HG03108 (cell line): ENCODE measurements at regions not wholly inside any gene's neighbourhood (a gene's known extent, or its start where the extent isn't known, plus 50 kb on each side); places are given as distances from the start of the nearest gene placed in this dataset.

Source experiments
- ATAC-seq: cut with Tn5 transposase; IDR thresholded peaks from one replicate; pipeline ENCODE4 v1.9.1; 2021; ENCODE audit warnings: moderate library complexity; ENCODE audit not compliant: unreplicated experiment

DNA sequence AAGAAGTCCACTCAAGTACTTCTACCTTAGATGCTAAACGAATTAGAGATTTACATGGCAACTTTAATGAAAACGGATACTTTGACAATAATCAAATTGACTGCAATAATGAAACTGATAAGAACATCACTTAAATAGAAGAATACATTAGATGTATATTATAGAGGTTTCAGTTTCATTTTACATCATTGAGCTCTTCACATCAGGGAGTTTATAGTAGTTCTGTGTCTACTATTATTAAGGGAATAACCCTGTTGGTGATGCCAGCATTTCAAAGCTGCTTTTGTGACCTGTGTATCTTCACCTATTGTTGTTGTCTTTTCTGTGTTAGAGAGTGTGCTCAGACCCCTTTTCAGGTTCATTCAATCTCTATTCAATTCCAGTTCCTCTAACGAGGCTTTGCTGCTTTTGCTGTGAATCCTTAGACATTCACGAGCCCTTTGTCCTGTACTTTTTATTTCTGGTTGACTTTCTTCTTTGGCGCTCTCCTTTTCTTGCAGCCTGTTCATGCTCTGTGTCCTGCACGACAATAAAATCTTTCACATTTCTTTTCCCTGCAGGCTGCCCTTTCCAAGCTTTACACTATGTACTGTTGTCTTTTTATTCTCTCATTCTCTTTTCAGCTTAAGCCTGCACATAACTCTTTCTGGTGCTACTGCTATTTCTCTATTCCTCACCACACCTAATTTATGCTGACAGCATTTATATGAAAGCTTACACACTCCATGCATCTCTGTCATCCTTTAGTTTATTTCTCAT, 232.1 kb downstream of the CPE start:
- ATAC-seq = no peak

- ATAC-seq = peak; percentile 94
Observed at GRCh38 chr4:165612936-165613335, 234.1 kb downstream of the CPE start.

DNA sequence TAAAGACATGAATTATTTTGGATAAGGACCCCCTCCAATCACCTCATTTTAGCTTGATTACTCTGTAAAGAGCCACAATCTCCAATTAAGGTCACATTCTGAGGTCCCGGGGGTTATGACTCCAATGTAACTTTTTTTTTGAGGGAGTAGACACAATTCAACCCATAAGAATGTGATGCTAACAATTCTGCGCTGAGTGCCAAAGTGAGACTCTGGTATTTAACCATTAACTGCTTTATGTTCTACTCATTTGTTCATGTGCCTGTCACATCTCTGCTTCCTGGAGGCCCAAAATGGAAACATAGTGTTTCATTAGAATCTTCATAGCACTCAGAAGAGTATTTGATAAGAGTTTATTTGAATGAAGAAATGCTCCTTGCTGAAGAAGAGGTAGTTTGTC, 234.8 kb downstream of the CPE start:
- no peak for ATAC-seq

DNA sequence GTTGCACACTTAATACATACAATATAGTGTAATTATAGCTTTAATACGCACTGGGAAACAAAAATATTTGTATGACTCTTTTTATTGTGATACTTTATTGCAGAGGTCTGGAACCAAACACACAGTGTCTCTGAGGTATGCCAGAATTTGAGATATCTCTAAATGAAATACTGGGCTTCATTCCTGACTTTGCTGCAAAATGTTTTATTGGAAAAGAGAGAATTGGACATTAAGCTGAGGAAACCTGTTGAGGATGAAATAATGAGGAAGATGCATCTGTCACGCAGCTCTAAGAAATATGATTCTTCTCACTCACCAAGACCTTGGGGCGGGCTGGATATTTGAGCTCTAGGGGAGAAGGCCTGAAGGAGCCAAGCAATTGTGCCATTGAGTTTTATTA, 242.1 kb downstream of the CPE start:
- no peak for ATAC-seq

DNA sequence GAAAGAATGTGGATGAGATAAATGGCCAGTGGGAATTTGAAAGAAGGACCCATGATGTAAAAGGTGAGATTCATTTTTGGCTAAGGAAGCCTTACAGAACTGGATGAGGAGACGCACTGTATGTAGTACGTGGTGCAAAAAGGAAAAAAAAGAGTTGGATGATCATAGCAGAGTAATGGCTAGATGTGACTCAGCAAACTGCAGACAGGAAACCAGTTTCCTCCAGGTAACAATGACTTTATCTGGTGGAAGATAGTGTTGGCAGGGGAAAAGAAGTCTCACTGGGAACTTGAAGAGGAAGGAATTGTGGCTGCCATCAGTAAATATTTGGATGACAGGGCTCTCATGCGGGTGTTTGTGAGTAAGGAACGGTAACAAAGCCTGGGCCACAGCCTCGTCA, 243.2 kb downstream of the CPE start:
- no peak for ATAC-seq

GRCh38 chr4:165625281-165625680, 246.5 kb downstream of the CPE start:
- ATAC-seq = no peak

DNA sequence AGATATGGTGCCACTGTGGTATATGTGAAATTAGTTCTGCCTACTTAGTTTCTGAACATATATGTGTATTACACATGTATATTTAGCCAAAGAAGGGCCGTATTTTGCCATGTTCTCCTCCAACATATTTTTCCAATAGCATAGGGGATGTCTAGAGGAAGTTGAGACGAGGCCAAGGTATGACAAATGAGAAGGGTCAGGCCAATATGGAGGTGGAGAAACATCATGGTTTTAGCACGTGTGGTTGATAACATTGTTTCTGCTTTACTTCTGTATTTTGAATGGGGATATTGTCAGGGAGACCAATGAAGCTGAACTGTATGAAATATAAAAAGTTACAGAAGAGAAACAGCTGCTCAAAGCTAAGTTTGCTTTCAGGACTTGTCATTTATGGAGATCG, 246.7 kb upstream of the TLL1 start:
- no peak for ATAC-seq

- ATAC-seq = no peak
Observed at GRCh38 chr4:165627128-165627527, 245.9 kb upstream of the TLL1 start.

- no peak for ATAC-seq
Observed at GRCh38 chr4:165627548-165627947, 245.5 kb upstream of the TLL1 start.

DNA sequence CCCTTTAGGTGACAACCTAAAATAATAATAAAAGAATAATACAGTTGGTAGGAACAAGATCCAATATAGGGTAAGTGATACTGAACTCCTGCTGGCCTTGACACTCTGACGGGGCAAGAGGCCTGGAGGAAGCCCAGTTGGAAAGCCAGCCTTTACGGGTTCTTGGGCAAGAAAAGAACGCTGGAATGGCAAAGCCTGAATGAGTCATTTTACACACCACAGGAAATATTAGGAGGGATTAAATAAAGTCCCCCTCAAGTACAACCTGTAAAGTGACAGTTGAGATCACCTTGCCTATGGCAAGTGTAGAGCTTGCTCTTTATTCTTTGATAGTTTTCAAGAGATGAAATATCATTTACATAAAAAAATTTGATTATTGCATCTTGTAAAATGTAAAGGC, 244.5 kb upstream of the TLL1 start:
- no peak for ATAC-seq

GRCh38 chr4:165630671-165631070, 242.4 kb upstream of the TLL1 start:
- no peak for ATAC-seq

DNA sequence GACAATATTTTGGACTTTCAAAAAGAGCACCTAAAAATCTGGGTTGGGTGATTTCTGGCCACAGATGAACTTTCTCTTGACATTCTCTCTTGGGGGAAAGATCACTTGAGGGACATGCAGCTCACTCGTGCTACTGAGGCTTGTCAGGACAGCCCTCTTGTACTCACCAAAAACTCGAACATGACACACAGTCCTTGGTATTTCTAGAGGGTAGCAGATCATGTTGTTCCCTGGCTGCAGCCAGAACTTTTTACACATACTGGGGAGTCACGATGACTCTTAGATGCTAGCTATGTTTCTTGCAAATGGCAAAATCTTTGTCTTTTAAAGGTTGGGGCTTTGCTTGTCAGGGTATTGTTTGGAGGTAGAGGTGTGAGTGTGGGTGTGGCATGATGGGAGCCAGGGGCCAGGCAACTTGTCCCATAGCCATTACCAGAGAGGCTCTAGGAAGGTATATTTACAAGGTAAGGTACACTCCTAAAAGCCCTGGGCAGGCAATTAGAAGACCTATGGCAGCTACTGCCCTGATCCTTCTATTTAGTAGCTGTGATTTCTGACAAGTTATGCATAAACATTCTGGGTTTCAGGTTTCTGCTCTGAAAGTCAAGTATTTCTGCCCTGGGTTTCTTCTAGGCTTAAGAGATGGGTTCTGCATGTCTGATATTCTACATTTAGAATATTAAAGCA, 241.7 kb upstream of the TLL1 start:
- no peak for ATAC-seq

DNA sequence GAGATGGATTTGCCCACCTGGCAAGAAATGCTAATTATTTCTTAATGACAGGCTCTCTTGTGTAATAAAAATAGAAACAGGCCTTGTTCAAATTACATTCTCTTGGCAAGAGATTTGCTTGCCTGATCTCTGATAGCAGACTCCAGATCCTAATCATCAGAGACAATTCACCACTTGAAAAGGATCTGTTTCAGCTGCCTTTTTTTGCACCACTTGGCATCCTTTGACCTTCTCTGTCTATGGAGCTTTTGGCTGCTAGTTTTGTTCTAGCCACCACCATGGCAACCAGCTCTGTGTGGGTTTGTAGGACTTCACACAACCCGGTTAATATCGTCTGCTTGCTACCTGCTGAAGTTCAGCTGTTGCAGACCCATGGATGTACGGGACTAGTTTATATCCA, 241.1 kb upstream of the TLL1 start:
- no peak for ATAC-seq

- ATAC-seq = no peak
Observed at GRCh38 chr4:165634766-165635165, 238.3 kb upstream of the TLL1 start.

GRCh38 chr4:165635381-165635780, 237.7 kb upstream of the TLL1 start:
- ATAC-seq = no peak

GRCh38 chr4:165635951-165636350, 237.1 kb upstream of the TLL1 start:
- no peak for ATAC-seq

DNA sequence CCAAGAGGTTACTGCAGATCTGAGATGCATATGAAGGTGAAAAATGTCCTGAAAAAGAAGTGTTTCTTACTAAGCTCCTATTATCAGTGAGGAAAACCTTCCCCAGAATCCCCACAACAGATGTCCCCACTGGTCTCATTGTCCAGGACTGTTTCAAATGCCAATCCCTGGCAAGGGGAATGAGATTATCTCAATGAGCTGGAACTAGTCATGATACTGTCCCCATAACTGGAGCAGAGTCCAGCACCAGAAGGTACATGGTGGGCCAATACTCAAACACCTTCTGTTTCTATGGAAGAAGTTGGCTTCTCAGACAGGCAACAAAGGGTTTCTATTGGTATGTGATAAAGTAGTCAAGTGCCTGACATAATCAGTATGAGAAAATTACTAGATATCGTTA, 221.1 kb upstream of the TLL1 start:
- no peak for ATAC-seq

- no peak for ATAC-seq
Observed at GRCh38 chr4:165654556-165654955, 218.5 kb upstream of the TLL1 start.

- no peak for ATAC-seq
Observed at GRCh38 chr4:165656399-165656798, 216.6 kb upstream of the TLL1 start.

DNA sequence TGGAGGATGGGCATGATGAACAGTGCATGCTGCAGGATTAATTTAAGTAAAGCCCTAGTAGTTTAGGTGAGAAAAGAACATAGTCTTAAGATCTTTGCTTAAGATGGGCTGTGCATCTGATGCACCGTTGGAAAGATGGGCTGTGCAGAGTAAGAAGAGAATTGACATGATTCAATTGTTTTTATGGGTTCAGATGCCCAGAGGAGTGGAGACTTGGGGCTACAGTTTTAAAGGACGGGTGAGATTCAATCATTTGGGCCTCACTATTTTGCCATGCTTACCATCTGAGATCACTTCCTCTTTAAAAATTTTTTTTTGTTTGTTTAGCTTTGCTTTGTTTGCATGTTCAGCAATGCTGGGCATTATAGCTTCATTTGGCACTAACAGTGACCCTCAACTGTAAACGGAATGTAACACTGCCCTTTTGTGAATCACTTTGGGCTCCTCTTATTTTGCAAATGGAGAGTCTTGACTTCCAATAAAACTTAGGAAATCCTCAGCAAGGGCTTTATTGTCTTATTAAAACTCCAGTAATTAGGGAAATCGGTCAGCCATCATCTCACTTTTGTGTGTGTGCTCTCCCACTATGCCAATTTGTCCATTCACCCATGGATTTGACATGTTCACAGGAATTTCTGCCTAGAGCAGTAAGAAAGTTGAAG, 216.1 kb upstream of the TLL1 start:
- no peak for ATAC-seq

DNA sequence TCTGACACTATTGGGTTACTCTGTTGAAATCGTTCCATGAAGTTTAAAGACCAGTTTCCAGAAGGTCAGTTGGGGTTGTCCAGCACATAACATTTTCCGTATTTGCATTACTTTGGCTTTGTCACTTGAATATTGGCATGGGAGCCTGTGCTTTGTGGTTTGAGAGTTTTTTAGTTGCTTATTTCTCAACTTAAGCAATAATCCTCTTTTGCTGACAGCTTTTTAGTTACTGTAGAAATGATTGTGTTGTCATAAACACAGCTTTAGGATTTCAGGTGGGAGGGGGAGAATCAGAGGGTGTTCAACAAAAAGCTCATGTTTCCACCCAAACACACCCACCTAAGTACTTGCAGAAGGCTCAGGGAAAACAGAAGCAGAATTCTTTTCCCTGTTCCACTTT, 210.7 kb upstream of the TLL1 start:
- ATAC-seq = no peak

GRCh38 chr4:165663411-165663810, 209.6 kb upstream of the TLL1 start:
- no peak for ATAC-seq
